PC-3 (cell line): ENCODE measurements at regions not wholly inside any gene's neighbourhood (a gene's known extent, or its start where the extent isn't known, plus 50 kb on each side); places are given as distances from the start of the nearest gene placed in this dataset.

ENCODE experiments used
- ATAC-seq: fragments of 200-7000 bp; cut with Tn5 transposase; 2 replicates; pipeline ENCODE4 v1.9.1; 2020; ENCODE audit warnings: mild to moderate bottlenecking, moderate library complexity
- BruUV-seq: library from RNA; stranded (reverse); fragments of 400-500 nt; replicated peaks from 2 replicates; lab custom pipeline; 2021; lab: Mats Ljungman, UMichigan
- CTCF ChIA-PET: fragments of 300-600 bp; sonication (Branson Sonifier 250); formaldehyde crosslinking; loops from one replicate; lab custom pipeline; 2022; ENCODE audit warnings: antibody characterized with exemption; lab: Charles Lee
- POLR2A ChIA-PET: fragments of 300-600 bp; sonication (Branson Sonifier 250); formaldehyde crosslinking; loops from one replicate; lab custom pipeline; 2022; ENCODE audit warnings: antibody characterized with exemption; ENCODE audit not compliant: unreplicated experiment; lab: Charles Lee
- DNase-seq: peaks from one replicate; pipeline ENCODE4 v3.0.0-alpha.2; 2015
- H2AFZ ChIP-seq: fragments of 300-600 bp; sonication (generic); 2 replicates; pipeline ENCODE4 v1.6.0; 2016; ENCODE audit warnings: antibody characterized with exemption, low read length
- H3F3A ChIP-seq: fragments of 300-600 bp; sonication (generic); one replicate; pipeline ENCODE4 v1.6.0; 2017; ENCODE audit warnings: antibody characterized with exemption, low read length, control low read depth, mild to moderate bottlenecking; ENCODE audit not compliant: unreplicated experiment
- H3K27ac ChIP-seq: fragments of 300-600 bp; sonication (generic); 2 replicates; pipeline ENCODE4 v1.5.1; 2016; ENCODE audit warnings: mild to moderate bottlenecking, low read length
- H3K27me3 ChIP-seq: fragments of 300-600 bp; sonication (generic); 2 replicates; pipeline ENCODE4 v1.6.1; 2016; ENCODE audit warnings: low read length, mixed read lengths
- H3K36me3 ChIP-seq: fragments of 300-600 bp; sonication (generic); 2 replicates; pipeline ENCODE4 v1.6.1; 2016; ENCODE audit warnings: low read depth, mixed run types, low read length, mixed read lengths
- H3K4me1 ChIP-seq: fragments of 300-600 bp; sonication (generic); 2 replicates; pipeline ENCODE4 v1.5.1; 2016; ENCODE audit warnings: low read length; ENCODE audit not compliant: insufficient read depth
- H3K4me2 ChIP-seq: fragments of 300-600 bp; sonication (generic); 2 replicates; pipeline ENCODE4 v1.6.0; 2016; ENCODE audit warnings: low read length
- H3K4me3 ChIP-seq: fragments of 300-600 bp; sonication (generic); 2 replicates; pipeline ENCODE4 v1.5.1; 2016; ENCODE audit warnings: mild to moderate bottlenecking, low read length, mixed read lengths
- H3K79me2 ChIP-seq: fragments of 300-600 bp; sonication (generic); 2 replicates; pipeline ENCODE4 v1.6.1; 2017; ENCODE audit warnings: low read length, mixed read lengths
- H3K9ac ChIP-seq: fragments of 300-600 bp; sonication (generic); 2 replicates; pipeline ENCODE4 v1.6.0; 2016; ENCODE audit warnings: mild to moderate bottlenecking, low read length
- H3K9me2 ChIP-seq: fragments of 300-600 bp; sonication (generic); replicated peaks from 2 replicates; pipeline ENCODE4 v1.6.1; 2016; ENCODE audit warnings: mixed run types, low read length, mixed read lengths
- H3K9me3 ChIP-seq: fragments of 300-600 bp; sonication (generic); 2 replicates; pipeline ENCODE4 v1.6.1; 2016; ENCODE audit warnings: low read length, mixed read lengths
- H4K20me1 ChIP-seq: fragments of 300-600 bp; sonication (generic); 2 replicates; pipeline ENCODE4 v1.6.1; 2016; ENCODE audit warnings: low read length, mixed read lengths
- EZH2 ChIP-seq: fragments of 300-600 bp; sonication (generic); IDR thresholded peaks from one replicate; pipeline ENCODE4 v1.6.1; 2017; ENCODE audit warnings: antibody characterized with exemption, mild to moderate bottlenecking, low read length; ENCODE audit not compliant: unreplicated experiment
- EZH2phosphoT487 ChIP-seq: fragments of 300-600 bp; sonication (generic); IDR thresholded peaks from 2 replicates; pipeline ENCODE4 v1.6.1; 2018; ENCODE audit warnings: mild to moderate bottlenecking, antibody characterized with exemption, low read length, borderline replicate concordance
- intact Hi-C: fragments of 100-400 bp; cut with micrococcal nuclease; formaldehyde crosslinking; loops from 2 replicates; pipeline ENCODE4 v1.9.0; 2023
- TF ChIP-seq, protein P1 (sequence below): fragments of 300-600 bp; sonication (generic); conservative IDR thresholded peaks from 2 replicates; pipeline ENCODE4 v1.5.1; 2017; ENCODE audit warnings: antibody characterized with exemption, low read depth, mild to moderate bottlenecking, low read length

DNA sequence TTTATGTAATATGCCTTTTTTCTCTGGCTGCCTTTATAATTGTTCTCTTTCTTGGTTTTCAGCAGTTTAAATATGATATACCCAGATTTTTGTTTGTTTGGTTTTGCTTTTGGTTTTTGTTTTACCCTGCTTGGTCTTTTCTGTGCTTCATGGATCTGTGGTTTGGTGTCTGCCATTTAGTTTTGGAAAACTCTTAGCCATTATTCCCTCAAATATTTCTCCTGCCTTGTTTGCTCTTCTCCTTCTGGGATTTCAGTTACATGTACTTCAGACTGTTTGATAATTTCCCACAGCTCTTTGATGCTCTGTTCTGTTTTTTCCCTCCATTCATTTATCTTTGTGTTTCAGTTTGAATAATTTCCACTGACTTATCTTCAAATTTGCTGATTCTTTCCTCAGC lies 223.1 kb upstream of the BCOR start:
- Histone ChIP-seq H3K9me3 (no peaks in the 10 kb centered on the region), H3K4me3 (no peak overlapping the region), H3K9ac (no peak overlapping the region), H2AFZ (no peak overlapping the region), H3K9me2 (no peaks in the 10 kb centered on the region), H3K4me1 (no peaks in the 10 kb centered on the region), H3K79me2 (no peaks in the 10 kb centered on the region), H3K27me3 (peaks cover 33% of the 10 kb centered on the region), H3F3A (no peaks in the 10 kb centered on the region), H3K36me3 (no peaks in the 10 kb centered on the region), H4K20me1 (no peaks in the 10 kb centered on the region), H3K4me2 (no peak overlapping the region), H3K27ac (no peak overlapping the region)
- POLR2A ChIA-PET: no interaction called here
- TF ChIP-seq, protein P1, sequence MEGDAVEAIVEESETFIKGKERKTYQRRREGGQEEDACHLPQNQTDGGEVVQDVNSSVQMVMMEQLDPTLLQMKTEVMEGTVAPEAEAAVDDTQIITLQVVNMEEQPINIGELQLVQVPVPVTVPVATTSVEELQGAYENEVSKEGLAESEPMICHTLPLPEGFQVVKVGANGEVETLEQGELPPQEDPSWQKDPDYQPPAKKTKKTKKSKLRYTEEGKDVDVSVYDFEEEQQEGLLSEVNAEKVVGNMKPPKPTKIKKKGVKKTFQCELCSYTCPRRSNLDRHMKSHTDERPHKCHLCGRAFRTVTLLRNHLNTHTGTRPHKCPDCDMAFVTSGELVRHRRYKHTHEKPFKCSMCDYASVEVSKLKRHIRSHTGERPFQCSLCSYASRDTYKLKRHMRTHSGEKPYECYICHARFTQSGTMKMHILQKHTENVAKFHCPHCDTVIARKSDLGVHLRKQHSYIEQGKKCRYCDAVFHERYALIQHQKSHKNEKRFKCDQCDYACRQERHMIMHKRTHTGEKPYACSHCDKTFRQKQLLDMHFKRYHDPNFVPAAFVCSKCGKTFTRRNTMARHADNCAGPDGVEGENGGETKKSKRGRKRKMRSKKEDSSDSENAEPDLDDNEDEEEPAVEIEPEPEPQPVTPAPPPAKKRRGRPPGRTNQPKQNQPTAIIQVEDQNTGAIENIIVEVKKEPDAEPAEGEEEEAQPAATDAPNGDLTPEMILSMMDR: no peak
- TF ChIP-seq EZH2phosphoT487 (no peak), EZH2 (no peak)
- BruUV-seq: no TSS peak
- intact Hi-C loops: no loop called here
- ATAC-seq (no peak), DNase-seq (no peak)
- CTCF ChIA-PET: no interaction called here

DNA sequence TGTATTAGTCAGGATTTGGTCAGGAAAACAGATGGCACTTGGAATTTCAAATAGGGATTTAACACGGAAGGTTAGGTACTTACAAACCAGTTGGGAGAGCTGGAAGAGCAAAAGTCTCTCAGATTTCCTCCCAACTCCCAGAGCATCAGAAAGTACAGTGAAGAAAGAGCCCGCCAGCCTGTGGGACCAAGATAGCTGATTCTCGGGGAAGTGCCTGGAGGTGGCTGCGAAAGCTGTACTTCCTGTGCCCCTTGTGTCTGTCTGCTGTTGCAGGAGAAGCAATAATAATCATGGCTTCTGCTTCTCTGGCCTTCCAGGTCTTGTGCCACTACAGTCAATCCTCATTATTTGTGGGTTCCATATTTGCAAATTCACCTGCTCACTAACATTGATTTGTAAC lies 221.0 kb upstream of the BCOR start:
- Histone ChIP-seq H3K79me2 (no peaks in the 10 kb centered on the region), H3K4me3 (no peak overlapping the region), H3K27me3 (peaks cover 33% of the 10 kb centered on the region), H2AFZ (no peak overlapping the region), H3K36me3 (no peaks in the 10 kb centered on the region), H3K9me2 (no peaks in the 10 kb centered on the region), H3K4me1 (no peaks in the 10 kb centered on the region), H3F3A (no peaks in the 10 kb centered on the region), H3K4me2 (no peak overlapping the region), H3K9me3 (no peaks in the 10 kb centered on the region), H4K20me1 (no peaks in the 10 kb centered on the region), H3K9ac (no peak overlapping the region), H3K27ac (no peak overlapping the region)
- ChIA-PET POLR2A (no interaction called here), CTCF (no interaction called here)
- intact Hi-C loops: no loop called here
- no peak for DNase-seq
- TF ChIP-seq, protein P1: no peak
- TF ChIP-seq EZH2: no peak
- no peak for TF ChIP-seq EZH2phosphoT487
- no peak for ATAC-seq
- BruUV-seq: no TSS peak

DNA sequence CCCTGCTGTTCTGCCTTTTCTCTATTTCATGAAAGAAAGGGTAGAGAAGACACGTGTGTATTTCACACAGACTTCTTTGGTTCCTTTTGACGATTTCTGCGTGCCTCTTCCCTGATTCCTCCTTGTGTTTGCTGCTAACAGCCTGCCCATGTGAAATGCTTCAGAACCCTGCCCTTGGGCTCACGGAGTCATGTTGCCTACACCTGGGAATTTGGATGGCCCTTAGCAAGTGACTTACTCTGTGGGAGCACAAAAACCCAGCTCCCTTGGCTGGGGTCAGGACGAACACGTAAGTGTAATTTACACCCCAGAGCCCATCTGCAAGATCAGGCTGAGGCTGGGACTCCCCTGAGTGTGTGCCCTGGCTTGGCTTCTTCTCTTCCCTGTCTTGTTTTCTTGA lies 220.3 kb upstream of the BCOR start:
- Histone ChIP-seq H3K36me3 (no peaks in the 10 kb centered on the region), H3K4me3 (no peak overlapping the region), H3K4me1 (no peaks in the 10 kb centered on the region), H3F3A (no peaks in the 10 kb centered on the region), H3K9ac (no peak overlapping the region), H3K9me2 (no peaks in the 10 kb centered on the region), H2AFZ (no peak overlapping the region), H3K27me3 (peaks cover 36% of the 10 kb centered on the region), H3K9me3 (no peaks in the 10 kb centered on the region), H3K27ac (no peak overlapping the region), H3K79me2 (no peaks in the 10 kb centered on the region), H3K4me2 (no peak overlapping the region), H4K20me1 (no peaks in the 10 kb centered on the region)
- DNase-seq (no peak), ATAC-seq (no peak)
- BruUV-seq: no TSS peak
- TF ChIP-seq EZH2phosphoT487 (no peak), EZH2 (no peak)
- TF ChIP-seq, protein P1: no peak
- CTCF ChIA-PET: no interaction called here
- intact Hi-C loops: no loop called here
- POLR2A ChIA-PET: no interaction called here
